Keratinocyte (primary cell): ENCODE measurements at regions not wholly inside any gene's neighbourhood (a gene's known extent, or its start where the extent isn't known, plus 50 kb on each side); places are given as distances from the start of the nearest gene placed in this dataset.

Experiments used
- EZH2 ChIP-seq: IDR thresholded peaks from one replicate; pipeline ENCODE4 v1.6.1; 2012; ENCODE audit warnings: inconsistent platforms, mild to moderate bottlenecking, low read length, moderate library complexity
- TF ChIP-seq, protein P1 (sequence below), 3 experiments: IDR thresholded peaks in 1 of 3; conservative IDR thresholded peaks in 1 of 3; optimal IDR thresholded peaks in 1 of 3; 2 replicates in 2 of 3; 3 replicates in 1 of 3; pipeline versions ENCODE3 to v1.5.1; 2011; ENCODE audit warnings: low read length in 3 of 3, mild to moderate bottlenecking in 3 of 3, moderate library complexity in 2 of 3, control low read depth in 1 of 3, inconsistent platforms in 1 of 3; ENCODE audit not compliant: insufficient read depth in 2 of 3; ENCODE audit errors: extremely low read depth in 1 of 3

DNA sequence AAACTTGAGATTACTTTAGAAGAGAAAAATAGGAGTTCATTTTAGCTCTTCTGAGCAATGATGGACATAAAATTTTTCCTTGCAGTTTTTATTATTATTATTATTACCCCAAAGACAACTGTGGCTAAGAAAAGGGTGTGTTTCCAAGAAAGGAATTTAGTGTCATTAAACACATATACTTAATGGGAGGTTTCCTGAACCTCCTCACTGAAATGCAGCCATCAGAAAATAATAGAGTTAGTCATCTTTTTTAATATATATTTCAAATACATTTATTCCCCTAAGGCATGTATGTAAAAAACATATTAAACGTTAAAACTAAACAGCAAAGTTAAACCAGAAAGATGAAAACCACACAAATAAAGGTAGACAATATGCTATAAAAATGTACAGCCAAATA lies 66.8 kb downstream of the CRPPA start:
- TF ChIP-seq, protein P1, sequence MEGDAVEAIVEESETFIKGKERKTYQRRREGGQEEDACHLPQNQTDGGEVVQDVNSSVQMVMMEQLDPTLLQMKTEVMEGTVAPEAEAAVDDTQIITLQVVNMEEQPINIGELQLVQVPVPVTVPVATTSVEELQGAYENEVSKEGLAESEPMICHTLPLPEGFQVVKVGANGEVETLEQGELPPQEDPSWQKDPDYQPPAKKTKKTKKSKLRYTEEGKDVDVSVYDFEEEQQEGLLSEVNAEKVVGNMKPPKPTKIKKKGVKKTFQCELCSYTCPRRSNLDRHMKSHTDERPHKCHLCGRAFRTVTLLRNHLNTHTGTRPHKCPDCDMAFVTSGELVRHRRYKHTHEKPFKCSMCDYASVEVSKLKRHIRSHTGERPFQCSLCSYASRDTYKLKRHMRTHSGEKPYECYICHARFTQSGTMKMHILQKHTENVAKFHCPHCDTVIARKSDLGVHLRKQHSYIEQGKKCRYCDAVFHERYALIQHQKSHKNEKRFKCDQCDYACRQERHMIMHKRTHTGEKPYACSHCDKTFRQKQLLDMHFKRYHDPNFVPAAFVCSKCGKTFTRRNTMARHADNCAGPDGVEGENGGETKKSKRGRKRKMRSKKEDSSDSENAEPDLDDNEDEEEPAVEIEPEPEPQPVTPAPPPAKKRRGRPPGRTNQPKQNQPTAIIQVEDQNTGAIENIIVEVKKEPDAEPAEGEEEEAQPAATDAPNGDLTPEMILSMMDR (optimal IDR thresholded peaks at IDR 0.05 in 1 of 3, IDR thresholded peaks at IDR 0.05 in 1 of 3, conservative IDR thresholded peaks at IDR 0.05 in 1 of 3; ENCODE audit: extremely low read depth in 1 of 3, insufficient read depth in 2 of 3, low read length in 3 of 3): no peak
- no peak for TF ChIP-seq EZH2
